ENCODE measurements at regions not wholly inside any gene's neighbourhood (a gene's known extent, or its start where the extent isn't known, plus 50 kb on each side); places are given as distances from the start of the nearest gene placed in this dataset.
"Not testable (repeated sequence)": the region's sequence is repeated elsewhere in the genome, so short reads cannot be mapped to it uniquely, and the experiment has no call there.

- H4K20me1 ChIP-seq (ENCODE audit: insufficient read depth, low read length): not testable (repeated sequence)
These were observed 50.6 kb upstream of the ZNG1B start for GRCh38 chr2:113386780-113387433.

GRCh38 chr2:113379621-113380020, 57.9 kb upstream of the ZNG1B start:
- H2AFZ ChIP-seq (ENCODE audit: low read length); H4K20me1 ChIP-seq (ENCODE audit: insufficient read depth, low read length); H3K9ac ChIP-seq (ENCODE audit: low read length); H3K4me3 ChIP-seq (ENCODE audit: low read length); H3K27me3 ChIP-seq (replicated peaks; ENCODE audit: insufficient read depth, low read length); H3K36me3 ChIP-seq (replicated peaks; ENCODE audit: insufficient read depth, low read length); H3F3A ChIP-seq (ENCODE audit: insufficient read depth, low read length); H3K9me3 ChIP-seq (replicated peaks; ENCODE audit: insufficient read depth, low read length); H3K4me2 ChIP-seq (ENCODE audit: low read depth, low read length); H3K27ac ChIP-seq (ENCODE audit: low read length); H3K9me2 ChIP-seq (replicated peaks; ENCODE audit: insufficient read depth, low read length); H3K79me2 ChIP-seq (ENCODE audit: low read length); DNase-seq: not testable (repeated sequence)
- H3K4me1 ChIP-seq (ENCODE audit: low read length): peaks cover 13% of the 10 kb centered on the region

More at GRCh38 chr2:113386780-113387433, 50.6 kb upstream of the ZNG1B start:
- H3K4me1 ChIP-seq (ENCODE audit: low read length); H3F3A ChIP-seq (ENCODE audit: insufficient read depth, low read length); H3K4me3 ChIP-seq (ENCODE audit: low read length); H3K36me3 ChIP-seq (replicated peaks; ENCODE audit: insufficient read depth, low read length); H3K9ac ChIP-seq (ENCODE audit: low read length); H3K9me3 ChIP-seq (replicated peaks; ENCODE audit: insufficient read depth, low read length); H3K9me2 ChIP-seq (replicated peaks; ENCODE audit: insufficient read depth, low read length); H3K27ac ChIP-seq (ENCODE audit: low read length); DNase-seq; H2AFZ ChIP-seq (ENCODE audit: low read length); H3K79me2 ChIP-seq (ENCODE audit: low read length); H3K27me3 ChIP-seq (replicated peaks; ENCODE audit: insufficient read depth, low read length); H3K4me2 ChIP-seq (ENCODE audit: low read depth, low read length): not testable (repeated sequence)

GRCh38 chr2:113376913-113377445, 60.5 kb upstream of the ZNG1B start:
- Histone ChIP-seq H3F3A (ENCODE audit: insufficient read depth, low read length) (peaks cover 5% of the 10 kb centered on the region; the same call in 1 of the 2 replicates), H3K4me1 (ENCODE audit: low read length) (peaks cover 13% of the 10 kb centered on the region), H3K27me3 (replicated peaks; ENCODE audit: insufficient read depth, low read length) (no peaks in the 10 kb centered on the region), H3K4me2 (ENCODE audit: low read depth, low read length) (peak overlapping the region; percentile 31; the same call in 1 of the 2 replicates), H4K20me1 (ENCODE audit: insufficient read depth, low read length) (no peaks in the 10 kb centered on the region), H3K9me3 (replicated peaks; ENCODE audit: insufficient read depth, low read length) (no peaks in the 10 kb centered on the region), H3K9me2 (replicated peaks; ENCODE audit: insufficient read depth, low read length) (no peaks in the 10 kb centered on the region), H3K79me2 (ENCODE audit: low read length) (no peaks in the 10 kb centered on the region), H3K4me3 (ENCODE audit: low read length) (no peak overlapping the region), H3K27ac (ENCODE audit: low read length) (peak overlapping the region; percentile 52), H2AFZ (ENCODE audit: low read length) (peak overlapping the region; percentile 59), H3K36me3 (replicated peaks; ENCODE audit: insufficient read depth, low read length) (no peaks in the 10 kb centered on the region), H3K9ac (ENCODE audit: low read length) (0 out of 2 replicates have a peak overlapping the region, but pooled peaks have one; percentile 0)
- DNase-seq: peak; percentile 63
- no peak for TF ChIP-seq EZH2 (optimal IDR thresholded peaks at IDR 0.05; ENCODE audit: low read depth, low read length)
- no peak for TF ChIP-seq CTCF (IDR thresholded peaks at IDR 0.05; ENCODE audit: low read length)
- no peak for TF ChIP-seq EZH2phosphoT487 (IDR thresholded peaks at IDR 0.05; ENCODE audit: low read length)

GRCh38 chr2:113376253-113376912, 61.1 kb upstream of the ZNG1B start:
- Histone ChIP-seq H3F3A (ENCODE audit: insufficient read depth, low read length) (peaks cover 5% of the 10 kb centered on the region; the same call in 1 of the 2 replicates), H4K20me1 (ENCODE audit: insufficient read depth, low read length) (no peaks in the 10 kb centered on the region), H3K36me3 (replicated peaks; ENCODE audit: insufficient read depth, low read length) (no peaks in the 10 kb centered on the region), H3K4me2 (ENCODE audit: low read depth, low read length) (peak overlapping the region; percentile 31; the same call in 1 of the 2 replicates), H3K9me2 (replicated peaks; ENCODE audit: insufficient read depth, low read length) (no peaks in the 10 kb centered on the region), H3K4me1 (ENCODE audit: low read length) (peaks cover 13% of the 10 kb centered on the region), H3K4me3 (ENCODE audit: low read length) (no peak overlapping the region), H2AFZ (ENCODE audit: low read length) (0 out of 2 replicates have a peak overlapping the region, but pooled peaks have one; percentile 2), H3K79me2 (ENCODE audit: low read length) (no peaks in the 10 kb centered on the region), H3K27me3 (replicated peaks; ENCODE audit: insufficient read depth, low read length) (no peaks in the 10 kb centered on the region), H3K27ac (ENCODE audit: low read length) (peak overlapping the region; percentile 52; the same call in 1 of the 2 replicates), H3K9me3 (replicated peaks; ENCODE audit: insufficient read depth, low read length) (no peaks in the 10 kb centered on the region), H3K9ac (ENCODE audit: low read length) (no peak overlapping the region)
- TF ChIP-seq CTCF (IDR thresholded peaks at IDR 0.05; ENCODE audit: low read length): no peak
- no peak for TF ChIP-seq EZH2phosphoT487 (IDR thresholded peaks at IDR 0.05; ENCODE audit: low read length)
- TF ChIP-seq EZH2 (optimal IDR thresholded peaks at IDR 0.05; ENCODE audit: low read depth, low read length): no peak
- no peak for DNase-seq

- H4K20me1 ChIP-seq (ENCODE audit: insufficient read depth, low read length); DNase-seq; H3K4me3 ChIP-seq (ENCODE audit: low read length); H3K9me2 ChIP-seq (replicated peaks; ENCODE audit: insufficient read depth, low read length); H3K27ac ChIP-seq (ENCODE audit: low read length); H2AFZ ChIP-seq (ENCODE audit: low read length); H3K36me3 ChIP-seq (replicated peaks; ENCODE audit: insufficient read depth, low read length); H3K79me2 ChIP-seq (ENCODE audit: low read length); H3K9ac ChIP-seq (ENCODE audit: low read length); H3K9me3 ChIP-seq (replicated peaks; ENCODE audit: insufficient read depth, low read length); H3K4me2 ChIP-seq (ENCODE audit: low read depth, low read length); H3K27me3 ChIP-seq (replicated peaks; ENCODE audit: insufficient read depth, low read length); H3F3A ChIP-seq (ENCODE audit: insufficient read depth, low read length): not testable (repeated sequence)
- H3K4me1 ChIP-seq (ENCODE audit: low read length): peaks cover 13% of the 10 kb centered on the region
These were observed 62.6 kb upstream of the ZNG1B start for GRCh38 chr2:113374857-113375256.

- H3F3A ChIP-seq (ENCODE audit: insufficient read depth, low read length); H3K36me3 ChIP-seq (replicated peaks; ENCODE audit: insufficient read depth, low read length); H3K79me2 ChIP-seq (ENCODE audit: low read length); H3K4me3 ChIP-seq (ENCODE audit: low read length); H4K20me1 ChIP-seq (ENCODE audit: insufficient read depth, low read length); DNase-seq; H3K27me3 ChIP-seq (replicated peaks; ENCODE audit: insufficient read depth, low read length); H3K4me2 ChIP-seq (ENCODE audit: low read depth, low read length); H3K9ac ChIP-seq (ENCODE audit: low read length); H3K9me2 ChIP-seq (replicated peaks; ENCODE audit: insufficient read depth, low read length); H3K9me3 ChIP-seq (replicated peaks; ENCODE audit: insufficient read depth, low read length); H3K27ac ChIP-seq (ENCODE audit: low read length); H2AFZ ChIP-seq (ENCODE audit: low read length): not testable (repeated sequence)
- H3K4me1 ChIP-seq (ENCODE audit: low read length): peaks cover 12% of the 10 kb centered on the region
These were observed 65.1 kb upstream of the ZNG1B start for GRCh38 chr2:113372258-113372834.

Measured in MM.1S (cell line).